ENCODE measurements at regions not wholly inside any gene's neighbourhood (a gene's known extent, or its start where the extent isn't known, plus 50 kb on each side); places are given as distances from the start of the nearest gene placed in this dataset.

DNA sequence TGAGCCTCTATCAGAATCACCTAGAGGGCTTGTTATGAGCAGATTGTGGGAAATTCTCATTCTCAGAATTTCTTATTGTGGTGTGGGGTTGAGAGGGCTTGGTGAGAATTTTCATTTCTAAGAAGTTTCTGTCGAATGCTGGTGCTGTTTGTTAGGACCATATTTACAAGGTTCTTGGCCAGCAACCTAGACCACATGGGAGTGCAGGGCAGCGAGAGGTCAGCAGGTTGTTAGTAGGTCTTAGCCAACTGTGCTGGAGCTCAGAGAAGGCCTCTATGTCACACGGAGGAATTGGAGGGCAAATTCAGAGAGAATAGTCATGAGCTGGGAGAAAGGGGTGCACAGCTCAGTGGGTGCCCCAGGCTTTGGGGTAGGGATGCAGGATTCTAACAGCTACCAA is 357.0 kb downstream of the LRRC70 start:
- no peaks in the 10 kb centered on the region for H4K20me1 ChIP-seq (ENCODE audit: insufficient read depth, low read length)
- no peaks in the 10 kb centered on the region for H3K27me3 ChIP-seq (replicated peaks; ENCODE audit: insufficient read depth, low read length)
- DNase-seq, result no peak
- H3K27ac ChIP-seq (ENCODE audit: low read length), result no peak overlapping the region
- H3K9ac ChIP-seq (ENCODE audit: low read length), result no peak overlapping the region
- H3K36me3 ChIP-seq (replicated peaks; ENCODE audit: insufficient read depth, low read length), result no peaks in the 10 kb centered on the region
- H3K4me3 ChIP-seq (ENCODE audit: low read length), result no peak overlapping the region
- no peak overlapping the region for H2AFZ ChIP-seq (ENCODE audit: low read length)
- no peaks in the 10 kb centered on the region for H3K4me1 ChIP-seq (ENCODE audit: low read length)
- H3K9me3 ChIP-seq (replicated peaks; ENCODE audit: insufficient read depth, low read length), result no peaks in the 10 kb centered on the region
- H3K79me2 ChIP-seq (ENCODE audit: low read length), result no peaks in the 10 kb centered on the region
- no peak overlapping the region for H3K4me2 ChIP-seq (ENCODE audit: low read depth, low read length)
- no peaks in the 10 kb centered on the region for H3F3A ChIP-seq (ENCODE audit: insufficient read depth, low read length)
- H3K9me2 ChIP-seq (replicated peaks; ENCODE audit: insufficient read depth, low read length), result no peaks in the 10 kb centered on the region
- no peak for TF ChIP-seq EZH2phosphoT487 (IDR thresholded peaks at IDR 0.05; ENCODE audit: low read length)
- TF ChIP-seq, protein P1, sequence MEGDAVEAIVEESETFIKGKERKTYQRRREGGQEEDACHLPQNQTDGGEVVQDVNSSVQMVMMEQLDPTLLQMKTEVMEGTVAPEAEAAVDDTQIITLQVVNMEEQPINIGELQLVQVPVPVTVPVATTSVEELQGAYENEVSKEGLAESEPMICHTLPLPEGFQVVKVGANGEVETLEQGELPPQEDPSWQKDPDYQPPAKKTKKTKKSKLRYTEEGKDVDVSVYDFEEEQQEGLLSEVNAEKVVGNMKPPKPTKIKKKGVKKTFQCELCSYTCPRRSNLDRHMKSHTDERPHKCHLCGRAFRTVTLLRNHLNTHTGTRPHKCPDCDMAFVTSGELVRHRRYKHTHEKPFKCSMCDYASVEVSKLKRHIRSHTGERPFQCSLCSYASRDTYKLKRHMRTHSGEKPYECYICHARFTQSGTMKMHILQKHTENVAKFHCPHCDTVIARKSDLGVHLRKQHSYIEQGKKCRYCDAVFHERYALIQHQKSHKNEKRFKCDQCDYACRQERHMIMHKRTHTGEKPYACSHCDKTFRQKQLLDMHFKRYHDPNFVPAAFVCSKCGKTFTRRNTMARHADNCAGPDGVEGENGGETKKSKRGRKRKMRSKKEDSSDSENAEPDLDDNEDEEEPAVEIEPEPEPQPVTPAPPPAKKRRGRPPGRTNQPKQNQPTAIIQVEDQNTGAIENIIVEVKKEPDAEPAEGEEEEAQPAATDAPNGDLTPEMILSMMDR (IDR thresholded peaks at IDR 0.05; ENCODE audit: low read length), result no peak
- no peak for TF ChIP-seq EZH2 (optimal IDR thresholded peaks at IDR 0.05; ENCODE audit: low read depth, low read length)

DNA sequence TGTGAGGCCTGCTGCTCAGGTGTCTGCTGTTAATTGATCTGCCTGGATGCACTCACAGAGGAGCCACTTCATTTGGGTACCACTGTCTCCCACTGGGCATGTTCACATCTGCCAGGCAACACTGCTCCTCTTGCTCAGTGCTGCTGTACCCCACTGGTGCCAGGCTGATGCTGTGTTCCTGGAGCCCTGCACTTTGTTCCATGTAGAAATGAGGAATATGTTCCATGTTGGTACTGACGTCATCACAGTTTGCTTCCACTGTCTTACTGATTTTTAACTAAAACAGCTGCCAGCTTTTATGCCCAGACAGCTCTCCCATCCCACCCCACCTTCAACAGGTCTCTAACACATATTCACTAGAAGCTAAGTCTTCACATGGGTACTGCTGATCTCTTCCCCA is 355.7 kb downstream of the LRRC70 start:
- no peaks in the 10 kb centered on the region for H3K36me3 ChIP-seq (replicated peaks; ENCODE audit: insufficient read depth, low read length)
- no peak overlapping the region for H3K27ac ChIP-seq (ENCODE audit: low read length)
- H3K4me2 ChIP-seq (ENCODE audit: low read depth, low read length), result no peak overlapping the region
- no peak overlapping the region for H3K9ac ChIP-seq (ENCODE audit: low read length)
- no peaks in the 10 kb centered on the region for H3K79me2 ChIP-seq (ENCODE audit: low read length)
- no peak for DNase-seq
- no peaks in the 10 kb centered on the region for H3K27me3 ChIP-seq (replicated peaks; ENCODE audit: insufficient read depth, low read length)
- no peaks in the 10 kb centered on the region for H4K20me1 ChIP-seq (ENCODE audit: insufficient read depth, low read length)
- H3K4me1 ChIP-seq (ENCODE audit: low read length), result no peaks in the 10 kb centered on the region
- no peak for TF ChIP-seq EZH2 (optimal IDR thresholded peaks at IDR 0.05; ENCODE audit: low read depth, low read length)
- TF ChIP-seq, protein P1 (IDR thresholded peaks at IDR 0.05; ENCODE audit: low read length), result no peak
- TF ChIP-seq EZH2phosphoT487 (IDR thresholded peaks at IDR 0.05; ENCODE audit: low read length), result no peak
- H3K9me3 ChIP-seq (replicated peaks; ENCODE audit: insufficient read depth, low read length), result no peaks in the 10 kb centered on the region
- no peaks in the 10 kb centered on the region for H3K9me2 ChIP-seq (replicated peaks; ENCODE audit: insufficient read depth, low read length)
- H3F3A ChIP-seq (ENCODE audit: insufficient read depth, low read length), result no peaks in the 10 kb centered on the region
- no peak overlapping the region for H3K4me3 ChIP-seq (ENCODE audit: low read length)
- no peak overlapping the region for H2AFZ ChIP-seq (ENCODE audit: low read length)

DNA sequence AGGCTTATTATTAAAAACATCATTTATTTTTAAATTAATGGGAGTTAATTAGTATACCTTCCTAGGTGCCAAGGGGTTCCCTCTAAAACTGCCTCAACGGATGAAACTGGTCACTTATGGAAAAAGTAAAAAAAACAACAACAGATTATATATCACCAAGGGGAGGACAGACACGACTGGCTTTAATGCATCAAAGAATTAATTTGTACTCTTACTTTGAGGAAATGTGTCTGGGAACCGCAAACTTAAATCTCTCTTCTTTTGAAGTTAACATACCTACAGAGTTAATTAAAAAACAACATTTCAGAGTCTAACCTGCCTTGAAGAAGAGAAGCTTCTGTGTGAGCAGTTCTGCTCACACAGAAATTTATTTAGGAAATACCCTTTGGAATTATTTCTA is 354.6 kb downstream of the LRRC70 start:
- TF ChIP-seq, protein P1 (IDR thresholded peaks at IDR 0.05; ENCODE audit: low read length), result no peak
- TF ChIP-seq EZH2 (optimal IDR thresholded peaks at IDR 0.05; ENCODE audit: low read depth, low read length), result no peak
- H3K9me3 ChIP-seq (replicated peaks; ENCODE audit: insufficient read depth, low read length), result no peaks in the 10 kb centered on the region
- no peaks in the 10 kb centered on the region for H3K36me3 ChIP-seq (replicated peaks; ENCODE audit: insufficient read depth, low read length)

More for the DNA sequence above, 354.6 kb downstream of the LRRC70 start:
- no peaks in the 10 kb centered on the region for H4K20me1 ChIP-seq (ENCODE audit: insufficient read depth, low read length)
- no peaks in the 10 kb centered on the region for H3K79me2 ChIP-seq (ENCODE audit: low read length)
- H3K27me3 ChIP-seq (replicated peaks; ENCODE audit: insufficient read depth, low read length), result no peaks in the 10 kb centered on the region
- no peaks in the 10 kb centered on the region for H3K4me1 ChIP-seq (ENCODE audit: low read length)
- no peaks in the 10 kb centered on the region for H3K9me2 ChIP-seq (replicated peaks; ENCODE audit: insufficient read depth, low read length)
- H3K4me2 ChIP-seq (ENCODE audit: low read depth, low read length), result no peak overlapping the region
- no peak overlapping the region for H2AFZ ChIP-seq (ENCODE audit: low read length)
- no peaks in the 10 kb centered on the region for H3F3A ChIP-seq (ENCODE audit: insufficient read depth, low read length)
- DNase-seq, result no peak
- H3K9ac ChIP-seq (ENCODE audit: low read length), result no peak overlapping the region
- H3K4me3 ChIP-seq (ENCODE audit: low read length), result no peak overlapping the region
- H3K27ac ChIP-seq (ENCODE audit: low read length), result no peak overlapping the region
